Ascending aorta (tissue), 2 donors: ENCODE measurements at regions not wholly inside any gene's neighbourhood (a gene's known extent, or its start where the extent isn't known, plus 50 kb on each side); places are given as distances from the start of the nearest gene placed in this dataset.

Source experiments
- DNase-seq, 2 donors: peaks; one replicate each; pipeline ENCODE4 v3.0.0-alpha.2; 2019; ENCODE audit warnings: low spot score in 2 of 2
- H3K27ac ChIP-seq, 2 donors: fragments of 200-600 bp; sonication (generic); one replicate each; pipeline ENCODE4 v1.5.1; 2016 to 2017; ENCODE audit warnings: mild to moderate bottlenecking in 1 of 2
- H3K27me3 ChIP-seq: fragments of 200-600 bp; sonication (generic); one replicate; pipeline ENCODE4 v1.5.1; 2017
- H3K36me3 ChIP-seq, 2 donors: fragments of 200-600 bp; sonication (generic); one replicate each; pipeline ENCODE4 v1.5.1; 2016
- H3K4me1 ChIP-seq, 2 donors: fragments of 200-600 bp; sonication (generic); one replicate each; pipeline ENCODE4 v1.5.1; 2016 to 2017; ENCODE audit warnings: mild to moderate bottlenecking in 1 of 2
- H3K4me3 ChIP-seq, 2 donors: fragments of 200-600 bp; sonication (generic); one replicate each; pipeline ENCODE4 v1.5.1; 2016 to 2017; ENCODE audit warnings: mild to moderate bottlenecking in 1 of 2
- H3K9me3 ChIP-seq, 2 donors: fragments of 200-600 bp; sonication (generic); one replicate each; pipeline ENCODE4 v1.5.1; 2016
- intact Hi-C: fragments of 100-400 bp; cut with DNase I; formaldehyde crosslinking; loops from one replicate; pipeline ENCODE4 v1.15.1; 2023
- TF ChIP-seq, protein P1 (sequence below), 3 experiments: fragments of 200-600 bp in 2 of 3; fragments of 450-650 bp in 1 of 3; sonication (generic) in 2 of 3; IDR thresholded peaks; one replicate each; pipeline ENCODE4 v1.5.1; 2016 to 2019; ENCODE audit warnings: antibody characterized with exemption in 3 of 3, mild to moderate bottlenecking in 1 of 3, moderate library complexity in 1 of 3

DNA sequence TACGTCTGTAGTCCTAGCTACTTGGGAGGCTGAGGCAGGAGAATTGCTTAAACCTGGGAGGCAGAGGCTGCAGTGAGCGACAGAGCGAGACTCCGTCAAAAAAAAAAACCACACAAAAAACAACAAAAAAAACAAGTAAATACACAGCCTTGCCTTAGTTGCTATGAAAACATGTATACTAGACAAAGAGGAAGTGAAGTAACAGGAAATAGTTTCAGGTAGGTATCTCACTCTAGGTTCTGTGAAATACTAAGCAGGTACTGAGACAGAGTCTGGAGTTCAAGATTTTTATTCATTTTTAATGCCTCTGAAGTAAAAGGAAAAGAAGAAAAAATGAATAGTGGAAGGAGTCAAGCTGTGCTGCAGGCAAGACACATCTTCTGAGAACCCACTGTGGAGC is 687.9 kb upstream of the RGMB start:
- DNase-seq: no peak
- TF ChIP-seq, protein P1, sequence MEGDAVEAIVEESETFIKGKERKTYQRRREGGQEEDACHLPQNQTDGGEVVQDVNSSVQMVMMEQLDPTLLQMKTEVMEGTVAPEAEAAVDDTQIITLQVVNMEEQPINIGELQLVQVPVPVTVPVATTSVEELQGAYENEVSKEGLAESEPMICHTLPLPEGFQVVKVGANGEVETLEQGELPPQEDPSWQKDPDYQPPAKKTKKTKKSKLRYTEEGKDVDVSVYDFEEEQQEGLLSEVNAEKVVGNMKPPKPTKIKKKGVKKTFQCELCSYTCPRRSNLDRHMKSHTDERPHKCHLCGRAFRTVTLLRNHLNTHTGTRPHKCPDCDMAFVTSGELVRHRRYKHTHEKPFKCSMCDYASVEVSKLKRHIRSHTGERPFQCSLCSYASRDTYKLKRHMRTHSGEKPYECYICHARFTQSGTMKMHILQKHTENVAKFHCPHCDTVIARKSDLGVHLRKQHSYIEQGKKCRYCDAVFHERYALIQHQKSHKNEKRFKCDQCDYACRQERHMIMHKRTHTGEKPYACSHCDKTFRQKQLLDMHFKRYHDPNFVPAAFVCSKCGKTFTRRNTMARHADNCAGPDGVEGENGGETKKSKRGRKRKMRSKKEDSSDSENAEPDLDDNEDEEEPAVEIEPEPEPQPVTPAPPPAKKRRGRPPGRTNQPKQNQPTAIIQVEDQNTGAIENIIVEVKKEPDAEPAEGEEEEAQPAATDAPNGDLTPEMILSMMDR (IDR thresholded peaks at IDR 0.05): no peak
- no peaks in the 10 kb centered on the region for H3K9me3 ChIP-seq
- H3K27me3 ChIP-seq: no peaks in the 10 kb centered on the region
- H3K4me3 ChIP-seq: no peak overlapping the region
- no peaks in the 10 kb centered on the region for H3K36me3 ChIP-seq
- intact Hi-C loops: no loop called here
- H3K27ac ChIP-seq: no peak overlapping the region
- H3K4me1 ChIP-seq: no peaks in the 10 kb centered on the region

DNA sequence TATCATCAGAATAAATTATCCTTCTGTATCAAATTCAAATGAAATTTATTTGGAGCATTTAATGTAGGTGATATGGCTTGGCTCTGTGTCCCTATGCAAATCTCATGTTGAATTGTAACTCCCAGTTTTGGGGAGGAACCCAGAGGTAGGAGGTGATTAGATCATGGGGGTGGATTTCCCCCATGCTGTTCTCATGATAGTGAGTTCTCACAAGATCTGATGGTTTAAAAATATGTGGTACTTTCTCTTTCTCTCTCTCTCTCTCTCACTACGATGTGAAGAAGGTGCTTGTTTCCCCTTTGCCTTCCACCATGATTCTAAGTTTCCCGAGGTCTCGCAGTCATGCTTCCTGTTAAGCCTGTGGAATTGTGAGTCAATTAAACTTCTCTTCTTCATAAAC is 678.4 kb upstream of the RGMB start:
- TF ChIP-seq, protein P1 (IDR thresholded peaks at IDR 0.05): no peak
- H3K27ac ChIP-seq: no peak overlapping the region
- intact Hi-C loops: no loop called here

DNA sequence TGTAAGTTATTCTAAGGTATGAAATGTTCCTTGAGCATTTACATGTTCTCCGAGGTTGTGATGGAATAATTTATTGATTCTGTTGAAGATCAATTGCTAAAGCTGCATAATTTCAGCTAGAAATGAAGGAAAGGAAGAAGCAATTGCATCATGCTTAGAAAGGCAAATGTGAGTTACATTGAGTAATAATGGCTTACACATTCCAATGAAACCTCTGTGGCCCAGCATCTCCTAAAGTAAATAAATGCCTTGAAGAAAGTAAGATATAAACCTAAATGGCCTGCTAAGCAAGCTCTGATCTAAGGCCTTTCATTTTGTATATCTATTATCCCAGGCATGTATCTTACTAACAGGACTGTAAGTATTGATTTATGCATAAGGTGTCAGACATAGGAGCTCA is 677.3 kb upstream of the RGMB start:
- no peak for DNase-seq
- intact Hi-C loops: no loop called here
- Histone ChIP-seq H3K9me3 (no peaks in the 10 kb centered on the region), H3K4me3 (no peak overlapping the region), H3K27me3 (no peaks in the 10 kb centered on the region), H3K4me1 (no peaks in the 10 kb centered on the region), H3K27ac (no peak overlapping the region), H3K36me3 (no peaks in the 10 kb centered on the region)
- TF ChIP-seq, protein P1 (IDR thresholded peaks at IDR 0.05): no peak

More for the DNA sequence above, 678.4 kb upstream of the RGMB start:
- H3K9me3 ChIP-seq: no peaks in the 10 kb centered on the region
- no peaks in the 10 kb centered on the region for H3K36me3 ChIP-seq
- DNase-seq: no peak
- no peak overlapping the region for H3K4me3 ChIP-seq
- H3K4me1 ChIP-seq: no peaks in the 10 kb centered on the region
- no peaks in the 10 kb centered on the region for H3K27me3 ChIP-seq

DNA sequence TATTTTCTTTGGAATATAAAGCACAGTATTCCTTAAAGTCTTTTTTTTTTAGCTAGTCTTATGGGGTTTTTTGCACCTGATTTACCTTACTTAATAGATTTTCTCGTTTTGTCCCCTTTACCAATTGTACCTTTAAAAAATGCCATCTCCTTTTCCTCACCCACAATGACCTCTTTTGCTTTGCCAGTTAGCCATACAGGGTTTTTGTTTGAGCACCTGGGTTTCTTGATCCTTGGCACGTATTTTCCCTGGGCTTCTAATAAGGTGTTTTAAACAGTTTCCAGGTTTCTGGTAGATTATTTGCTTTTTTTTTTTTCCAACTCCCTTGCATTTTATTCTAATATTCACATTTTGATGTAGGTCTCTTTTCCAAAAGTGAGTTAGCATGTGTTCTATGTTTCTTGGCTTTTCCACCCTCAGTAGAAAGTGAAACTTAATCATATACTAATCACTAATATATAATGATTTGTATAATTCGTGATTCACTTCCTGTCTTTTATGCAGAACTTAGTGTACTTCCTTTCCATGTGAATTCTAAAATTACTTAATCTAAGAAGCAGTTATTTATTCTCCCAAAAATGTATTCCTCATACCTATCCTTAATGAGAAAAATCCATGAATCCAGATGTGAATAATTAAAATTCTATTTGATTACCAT is 673.9 kb upstream of the RGMB start:
- TF ChIP-seq, protein P1 (IDR thresholded peaks at IDR 0.05): no peak

DNA sequence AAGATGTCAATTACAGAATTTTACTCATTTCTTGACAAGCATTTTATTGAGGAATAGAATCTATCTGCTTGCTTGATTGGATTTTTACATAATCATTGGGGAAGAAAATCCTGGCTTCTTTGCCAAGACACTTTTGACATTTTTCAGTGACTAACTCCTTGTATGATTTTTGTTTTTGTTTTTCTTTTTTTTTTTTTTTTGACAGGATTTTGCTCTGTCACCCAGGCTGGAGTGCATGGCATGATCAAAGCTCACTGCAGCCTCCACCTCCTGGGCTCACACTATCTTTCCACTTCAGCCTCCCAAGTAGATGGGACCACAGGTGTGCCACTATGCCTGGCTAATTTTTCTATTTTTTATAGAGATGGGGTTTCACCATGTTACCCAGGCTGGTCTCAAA is 672.3 kb upstream of the RGMB start:
- Histone ChIP-seq H3K27ac (no peak overlapping the region), H3K4me1 (no peaks in the 10 kb centered on the region), H3K9me3 (no peaks in the 10 kb centered on the region), H3K27me3 (no peaks in the 10 kb centered on the region), H3K36me3 (no peaks in the 10 kb centered on the region), H3K4me3 (no peak overlapping the region)
- no peak for DNase-seq
- intact Hi-C loops: no loop called here
- TF ChIP-seq, protein P1 (IDR thresholded peaks at IDR 0.05): no peak

More for the DNA sequence above, 673.9 kb upstream of the RGMB start:
- H3K4me1 ChIP-seq: no peaks in the 10 kb centered on the region
- no peaks in the 10 kb centered on the region for H3K36me3 ChIP-seq
- no peaks in the 10 kb centered on the region for H3K9me3 ChIP-seq
- no peak overlapping the region for H3K27ac ChIP-seq
- no peak overlapping the region for H3K4me3 ChIP-seq
- H3K27me3 ChIP-seq: no peaks in the 10 kb centered on the region
- intact Hi-C loops: no loop called here
- no peak for DNase-seq

DNA sequence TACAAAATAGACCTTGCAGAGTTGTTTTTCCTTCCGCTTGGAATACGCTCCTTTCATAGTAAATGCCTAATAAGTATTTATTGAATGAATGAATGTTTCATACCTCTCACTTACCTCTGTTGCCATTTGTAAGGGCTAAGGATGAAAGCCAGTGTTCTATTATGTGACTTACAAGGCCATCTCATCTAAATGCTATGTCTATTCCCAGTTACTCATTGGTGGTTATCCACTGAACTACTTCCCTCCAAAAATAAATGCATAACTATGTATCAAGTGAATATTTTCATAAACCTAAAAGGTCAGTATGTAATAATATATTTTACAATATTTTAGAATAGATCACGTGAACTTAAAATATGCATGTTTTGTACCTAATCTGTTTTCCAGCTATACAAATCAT is 670.5 kb upstream of the RGMB start:
- H3K36me3 ChIP-seq: no peaks in the 10 kb centered on the region
- H3K4me1 ChIP-seq: no peaks in the 10 kb centered on the region
- no peak for DNase-seq
- no peak overlapping the region for H3K4me3 ChIP-seq
- H3K27ac ChIP-seq: no peak overlapping the region
- no peaks in the 10 kb centered on the region for H3K27me3 ChIP-seq
- TF ChIP-seq, protein P1 (IDR thresholded peaks at IDR 0.05): no peak
- intact Hi-C loops: no loop called here
- no peaks in the 10 kb centered on the region for H3K9me3 ChIP-seq
